ENCODE measurements at regions not wholly inside any gene's neighbourhood (a gene's known extent, or its start where the extent isn't known, plus 50 kb on each side); places are given as distances from the start of the nearest gene placed in this dataset.

DNA sequence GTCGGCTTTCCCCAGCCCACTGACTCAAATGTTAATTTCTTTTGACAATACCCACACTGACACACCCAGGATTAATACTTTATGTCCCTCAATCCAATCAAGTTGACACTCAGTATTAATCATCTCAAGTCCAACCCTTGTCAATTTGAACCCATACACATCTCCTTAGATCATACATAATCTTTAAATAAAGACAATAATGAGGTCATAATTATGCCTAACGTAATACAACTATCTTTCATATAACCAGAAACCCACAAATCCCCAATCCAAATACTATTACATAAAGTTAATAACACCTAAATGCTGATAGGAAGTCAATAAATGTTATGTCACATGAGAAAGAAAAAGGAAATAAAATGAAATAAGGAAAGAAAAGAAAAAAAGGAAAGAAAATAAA, 934.2 kb downstream of the CDH9 start:
- no peak for TF ChIP-seq POLR2A (IDR thresholded peaks at IDR 0.05)
- no peak for DNase-seq (ENCODE audit: low spot score)
- no peak overlapping the region for H3K4me3 ChIP-seq
- no peak overlapping the region for H3K27ac ChIP-seq
- H3K9me3 ChIP-seq: no peaks in the 10 kb centered on the region
- H3K36me3 ChIP-seq: no peaks in the 10 kb centered on the region
- intact Hi-C loops (cut with DNase I): no loop called here
- 84% methylated on average over 2 of the region's 2 CpGs for WGBS
- H3K4me1 ChIP-seq (replicated peaks): no peaks in the 10 kb centered on the region
- H3K27me3 ChIP-seq (replicated peaks; ENCODE audit: insufficient read depth): no peaks in the 10 kb centered on the region

DNA sequence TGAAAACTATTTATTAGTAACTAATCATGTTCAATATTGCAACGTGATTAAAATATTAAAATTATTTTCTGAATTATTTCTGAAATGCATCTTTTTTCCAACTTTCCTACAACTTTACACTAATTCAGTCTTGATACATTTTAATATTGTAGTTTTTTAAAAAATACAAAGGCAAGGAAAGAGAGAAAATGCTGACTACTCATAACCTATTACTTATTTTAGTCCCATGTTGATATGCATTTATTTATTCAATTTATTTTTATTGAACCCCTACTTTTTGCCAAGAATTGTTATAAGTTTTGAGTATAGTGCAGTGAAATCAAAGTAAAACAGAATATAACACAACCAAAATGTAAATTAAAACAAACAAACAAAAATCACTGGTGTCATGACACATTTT, 978.2 kb downstream of the CDH9 start:
- no peaks in the 10 kb centered on the region for H3K27me3 ChIP-seq (replicated peaks; ENCODE audit: insufficient read depth)
- no peak overlapping the region for H3K27ac ChIP-seq
- TF ChIP-seq POLR2A (IDR thresholded peaks at IDR 0.05): no peak
- intact Hi-C loops (cut with DNase I): no loop called here
- DNase-seq (ENCODE audit: low spot score): no peak
- 89% methylated on average over 1 of the region's 1 CpG for WGBS
- no peaks in the 10 kb centered on the region for H3K9me3 ChIP-seq
- no peak overlapping the region for H3K4me3 ChIP-seq
- no peaks in the 10 kb centered on the region for H3K36me3 ChIP-seq
- no peaks in the 10 kb centered on the region for H3K4me1 ChIP-seq (replicated peaks)

DNA sequence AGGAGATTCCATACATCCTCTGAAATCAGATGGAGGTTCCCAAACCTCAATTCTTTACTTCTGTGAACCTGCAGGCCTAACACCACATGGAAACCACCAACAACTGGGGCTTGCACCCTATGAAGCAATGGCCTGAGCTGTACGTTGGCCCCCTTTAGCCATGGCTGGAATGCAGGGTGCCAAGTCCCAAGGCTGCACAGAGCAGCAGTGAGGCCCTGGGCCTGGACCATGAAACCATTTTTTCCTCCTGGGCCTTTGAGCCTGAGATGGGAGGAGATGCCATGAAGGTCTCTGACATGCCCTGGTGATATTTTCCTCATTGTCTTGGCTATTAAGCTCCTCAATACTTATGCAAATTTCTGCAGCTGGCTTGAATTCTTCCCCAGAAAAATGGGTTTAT, 983.8 kb downstream of the CDH9 start:
- no peaks in the 10 kb centered on the region for H3K27me3 ChIP-seq (replicated peaks; ENCODE audit: insufficient read depth)
- WGBS: 73% methylated on average over 1 of the region's 1 CpG
- intact Hi-C loops (cut with DNase I): no loop called here
- H3K9me3 ChIP-seq: no peaks in the 10 kb centered on the region
- TF ChIP-seq POLR2AphosphoS5 (IDR thresholded peaks at IDR 0.05) (no peak), POLR2A (IDR thresholded peaks at IDR 0.05) (no peak)
- TF ChIP-seq, protein P1, sequence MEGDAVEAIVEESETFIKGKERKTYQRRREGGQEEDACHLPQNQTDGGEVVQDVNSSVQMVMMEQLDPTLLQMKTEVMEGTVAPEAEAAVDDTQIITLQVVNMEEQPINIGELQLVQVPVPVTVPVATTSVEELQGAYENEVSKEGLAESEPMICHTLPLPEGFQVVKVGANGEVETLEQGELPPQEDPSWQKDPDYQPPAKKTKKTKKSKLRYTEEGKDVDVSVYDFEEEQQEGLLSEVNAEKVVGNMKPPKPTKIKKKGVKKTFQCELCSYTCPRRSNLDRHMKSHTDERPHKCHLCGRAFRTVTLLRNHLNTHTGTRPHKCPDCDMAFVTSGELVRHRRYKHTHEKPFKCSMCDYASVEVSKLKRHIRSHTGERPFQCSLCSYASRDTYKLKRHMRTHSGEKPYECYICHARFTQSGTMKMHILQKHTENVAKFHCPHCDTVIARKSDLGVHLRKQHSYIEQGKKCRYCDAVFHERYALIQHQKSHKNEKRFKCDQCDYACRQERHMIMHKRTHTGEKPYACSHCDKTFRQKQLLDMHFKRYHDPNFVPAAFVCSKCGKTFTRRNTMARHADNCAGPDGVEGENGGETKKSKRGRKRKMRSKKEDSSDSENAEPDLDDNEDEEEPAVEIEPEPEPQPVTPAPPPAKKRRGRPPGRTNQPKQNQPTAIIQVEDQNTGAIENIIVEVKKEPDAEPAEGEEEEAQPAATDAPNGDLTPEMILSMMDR (IDR thresholded peaks at IDR 0.05): no peak
- no peaks in the 10 kb centered on the region for H3K4me1 ChIP-seq (replicated peaks)
- H3K36me3 ChIP-seq: no peaks in the 10 kb centered on the region
- no peak for DNase-seq (ENCODE audit: low spot score)
- no peak overlapping the region for H3K4me3 ChIP-seq
- H3K27ac ChIP-seq: no peak overlapping the region

DNA sequence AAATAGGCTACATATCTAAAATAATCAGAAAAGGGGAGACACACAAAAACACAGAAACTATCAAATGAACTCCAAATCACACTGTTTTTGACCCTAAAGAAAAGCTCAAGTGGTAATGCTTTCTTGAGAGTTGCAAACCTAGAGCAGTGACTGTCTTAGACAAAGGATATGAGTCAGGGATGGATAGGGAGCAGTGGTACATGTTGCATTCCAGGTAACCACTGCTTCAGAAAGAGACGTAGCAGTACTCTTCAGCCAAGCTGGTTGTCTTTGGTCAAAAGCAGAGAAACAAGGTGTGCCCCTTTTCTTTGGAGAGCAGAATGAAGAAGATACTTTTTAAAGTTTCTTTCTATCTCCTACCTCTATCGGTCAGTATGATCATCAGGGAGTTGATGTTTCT, 1003.6 kb downstream of the CDH9 start:
- no peaks in the 10 kb centered on the region for H3K36me3 ChIP-seq
- H3K27ac ChIP-seq: no peak overlapping the region
- H3K9me3 ChIP-seq: no peaks in the 10 kb centered on the region
- H3K27me3 ChIP-seq (replicated peaks; ENCODE audit: insufficient read depth): no peaks in the 10 kb centered on the region
- no peak overlapping the region for H3K4me3 ChIP-seq
- H3K4me1 ChIP-seq (replicated peaks): no peaks in the 10 kb centered on the region
- WGBS: 92% methylated on average over 2 of the region's 2 CpGs
- DNase-seq (ENCODE audit: low spot score): no peak
- no peak for TF ChIP-seq POLR2A (IDR thresholded peaks at IDR 0.05)
- no peak for TF ChIP-seq POLR2AphosphoS5 (IDR thresholded peaks at IDR 0.05)
- TF ChIP-seq, protein P1 (IDR thresholded peaks at IDR 0.05): no peak
- intact Hi-C loops (cut with DNase I): no loop called here

DNA sequence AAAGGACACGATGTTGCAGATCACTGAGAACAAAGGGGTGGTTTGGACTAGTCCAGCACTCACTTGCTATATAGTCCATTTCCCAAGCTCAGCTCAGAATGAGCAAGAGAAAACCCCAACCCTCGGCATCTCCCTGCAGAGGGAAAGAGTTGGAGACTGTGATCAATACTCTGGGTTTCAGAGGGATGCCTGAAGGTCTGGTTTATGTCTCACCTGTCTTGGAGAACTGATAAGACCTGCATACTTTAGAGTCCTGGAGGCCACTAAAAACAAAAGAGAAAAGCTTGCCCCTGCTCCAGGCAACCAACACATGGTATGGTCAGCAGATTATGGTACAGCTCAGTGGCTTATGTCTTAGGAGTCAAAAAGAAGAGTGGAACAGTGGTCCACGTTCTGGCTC, 1006.9 kb downstream of the CDH9 start:
- intact Hi-C loops (cut with DNase I): no loop called here
- H3K9me3 ChIP-seq: no peaks in the 10 kb centered on the region
- WGBS: 83% methylated on average over 3 of the region's 3 CpGs
- H3K4me3 ChIP-seq: no peak overlapping the region
- no peak for TF ChIP-seq POLR2A (IDR thresholded peaks at IDR 0.05)
- TF ChIP-seq POLR2AphosphoS5 (IDR thresholded peaks at IDR 0.05): no peak
- TF ChIP-seq, protein P1 (IDR thresholded peaks at IDR 0.05): no peak
- H3K27me3 ChIP-seq (replicated peaks; ENCODE audit: insufficient read depth): no peaks in the 10 kb centered on the region
- H3K36me3 ChIP-seq: no peaks in the 10 kb centered on the region
- no peaks in the 10 kb centered on the region for H3K4me1 ChIP-seq (replicated peaks)
- no peak for DNase-seq (ENCODE audit: low spot score)
- H3K27ac ChIP-seq: no peak overlapping the region

DNA sequence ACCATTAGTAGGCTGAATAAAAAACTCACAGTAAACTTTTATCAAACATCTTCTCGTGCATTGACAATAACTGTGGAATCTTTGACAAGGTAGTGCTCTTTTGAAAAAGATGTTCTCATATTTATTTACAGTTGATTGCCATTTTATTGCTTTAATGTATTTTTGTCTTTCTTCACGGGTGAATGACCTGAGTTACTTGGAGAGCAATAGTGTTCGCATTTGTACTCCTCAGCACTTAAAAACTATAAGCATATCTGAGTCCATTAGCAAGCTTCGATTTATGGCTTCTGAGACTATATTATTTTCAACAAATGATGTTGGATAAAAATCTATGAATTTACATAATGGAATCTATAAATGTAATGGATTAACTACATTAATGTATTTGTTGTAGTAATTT, 1012.3 kb downstream of the CDH9 start:
- TF ChIP-seq, protein P1 (IDR thresholded peaks at IDR 0.05): no peak
- TF ChIP-seq POLR2AphosphoS5 (IDR thresholded peaks at IDR 0.05) (no peak), POLR2A (IDR thresholded peaks at IDR 0.05) (no peak)
- Histone ChIP-seq H3K4me1 (replicated peaks) (no peaks in the 10 kb centered on the region), H3K9me3 (no peaks in the 10 kb centered on the region), H3K4me3 (no peak overlapping the region), H3K36me3 (no peaks in the 10 kb centered on the region), H3K27ac (no peak overlapping the region), H3K27me3 (replicated peaks; ENCODE audit: insufficient read depth) (no peaks in the 10 kb centered on the region)
- WGBS: 49% methylated on average over 4 of the region's 4 CpGs
- intact Hi-C loops (cut with DNase I): no loop called here
- DNase-seq (ENCODE audit: low spot score): no peak

All from prostate gland (tissue), 2 donors.